PFSK-1 (cell line): ENCODE measurements at regions not wholly inside any gene's neighbourhood (a gene's known extent, or its start where the extent isn't known, plus 50 kb on each side); places are given as distances from the start of the nearest gene placed in this dataset.

Experiments used
- FOXP2 ChIP-seq: optimal IDR thresholded peaks from 2 replicates; pipeline ENCODE3; 2011; ENCODE audit warnings: borderline replicate concordance, control low read depth, inconsistent platforms; ENCODE audit not compliant: insufficient read depth; ENCODE audit errors: extremely low read length, extremely low read depth
- POLR2AphosphoS5 ChIP-seq: IDR thresholded peaks from 2 replicates; pipeline ENCODE4 v1.6.1; 2012; ENCODE audit warnings: low read depth, mild to moderate bottlenecking, control low read depth, low read length, moderate library complexity
- SIN3A ChIP-seq: IDR thresholded peaks from 2 replicates; pipeline ENCODE4 v1.6.1; 2012; ENCODE audit warnings: mild to moderate bottlenecking, low read length, moderate library complexity, borderline replicate concordance; ENCODE audit not compliant: insufficient read depth
- TAF1 ChIP-seq: IDR thresholded peaks from 2 replicates; pipeline ENCODE4 v1.6.1; 2012; ENCODE audit warnings: low read length, control low read depth, borderline replicate concordance; ENCODE audit not compliant: insufficient read depth
- TF ChIP-seq, protein P1 (sequence below), 2 experiments: IDR thresholded peaks; 2 replicates each; pipeline versions ENCODE4 v1.6.1 to v1.8.0; 2011 to 2012; ENCODE audit warnings: low read depth in 2 of 2, low read length in 2 of 2, control low read depth in 1 of 2, inconsistent platforms in 1 of 2, mild to moderate bottlenecking in 1 of 2, moderate library complexity in 1 of 2; ENCODE audit not compliant: insufficient read depth in 1 of 2

DNA sequence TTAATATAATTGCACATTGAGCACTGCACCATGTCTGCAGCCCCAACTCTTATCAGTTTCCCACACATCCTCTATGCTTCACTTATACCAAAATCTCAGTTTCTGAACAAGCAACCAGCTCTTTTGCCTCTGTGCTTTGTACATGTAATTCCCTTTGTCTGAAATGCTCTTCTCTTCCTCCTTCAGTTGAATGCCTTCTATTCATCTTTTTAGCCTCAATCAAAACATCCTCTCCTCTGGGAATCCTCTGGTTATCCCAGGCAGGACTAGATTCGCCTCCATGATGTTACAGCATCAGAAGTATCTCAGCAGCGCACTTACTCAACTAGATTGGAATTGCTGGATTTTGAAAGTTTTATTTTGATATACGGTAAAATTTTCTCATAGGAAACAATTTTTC is 143.3 kb downstream of the GAS1 start:
- no peak for TF ChIP-seq TAF1
- no peak for TF ChIP-seq POLR2AphosphoS5
- TF ChIP-seq, protein P1, sequence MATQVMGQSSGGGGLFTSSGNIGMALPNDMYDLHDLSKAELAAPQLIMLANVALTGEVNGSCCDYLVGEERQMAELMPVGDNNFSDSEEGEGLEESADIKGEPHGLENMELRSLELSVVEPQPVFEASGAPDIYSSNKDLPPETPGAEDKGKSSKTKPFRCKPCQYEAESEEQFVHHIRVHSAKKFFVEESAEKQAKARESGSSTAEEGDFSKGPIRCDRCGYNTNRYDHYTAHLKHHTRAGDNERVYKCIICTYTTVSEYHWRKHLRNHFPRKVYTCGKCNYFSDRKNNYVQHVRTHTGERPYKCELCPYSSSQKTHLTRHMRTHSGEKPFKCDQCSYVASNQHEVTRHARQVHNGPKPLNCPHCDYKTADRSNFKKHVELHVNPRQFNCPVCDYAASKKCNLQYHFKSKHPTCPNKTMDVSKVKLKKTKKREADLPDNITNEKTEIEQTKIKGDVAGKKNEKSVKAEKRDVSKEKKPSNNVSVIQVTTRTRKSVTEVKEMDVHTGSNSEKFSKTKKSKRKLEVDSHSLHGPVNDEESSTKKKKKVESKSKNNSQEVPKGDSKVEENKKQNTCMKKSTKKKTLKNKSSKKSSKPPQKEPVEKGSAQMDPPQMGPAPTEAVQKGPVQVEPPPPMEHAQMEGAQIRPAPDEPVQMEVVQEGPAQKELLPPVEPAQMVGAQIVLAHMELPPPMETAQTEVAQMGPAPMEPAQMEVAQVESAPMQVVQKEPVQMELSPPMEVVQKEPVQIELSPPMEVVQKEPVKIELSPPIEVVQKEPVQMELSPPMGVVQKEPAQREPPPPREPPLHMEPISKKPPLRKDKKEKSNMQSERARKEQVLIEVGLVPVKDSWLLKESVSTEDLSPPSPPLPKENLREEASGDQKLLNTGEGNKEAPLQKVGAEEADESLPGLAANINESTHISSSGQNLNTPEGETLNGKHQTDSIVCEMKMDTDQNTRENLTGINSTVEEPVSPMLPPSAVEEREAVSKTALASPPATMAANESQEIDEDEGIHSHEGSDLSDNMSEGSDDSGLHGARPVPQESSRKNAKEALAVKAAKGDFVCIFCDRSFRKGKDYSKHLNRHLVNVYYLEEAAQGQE (IDR thresholded peaks at IDR 0.05; ENCODE audit: insufficient read depth in 1 of 2, low read depth in 2 of 2, low read length in 2 of 2): no peak
- no peak for TF ChIP-seq SIN3A
- TF ChIP-seq FOXP2: no peak
